AG04450 (cell line): ENCODE measurements at regions not wholly inside any gene's neighbourhood (a gene's known extent, or its start where the extent isn't known, plus 50 kb on each side); places are given as distances from the start of the nearest gene placed in this dataset.
"Not testable (repeated sequence)": the region's sequence is repeated elsewhere in the genome, so short reads cannot be mapped to it uniquely, and the experiment has no call there.

Experiments used
- CTCF ChIA-PET: fragments of 300-600, 350-600 bp; formaldehyde crosslinking; extraction: SDS; loops from one replicate; lab custom pipeline; 2022; ENCODE audit warnings: antibody characterized with exemption, inconsistent platforms; lab: Charles Lee
- POLR2A ChIA-PET: fragments of 350-600 bp; formaldehyde crosslinking; extraction: SDS; loops from one replicate; lab custom pipeline; 2021; ENCODE audit warnings: antibody characterized with exemption, inconsistent platforms; lab: Yijun Ruan, JAX
- DNase-seq: peaks from one replicate; pipeline ENCODE4 v3.0.0-alpha.2; 2011; ENCODE audit warnings: low read depth, low spot score
- H3K27ac ChIP-seq: one replicate; pipeline ENCODE4 v1.5.1; 2012; ENCODE audit warnings: low read depth, low read length, control low read depth
- H3K27me3 ChIP-seq: one replicate; pipeline ENCODE4 v1.6.0; 2012; ENCODE audit warnings: low read length; ENCODE audit not compliant: control insufficient read depth, insufficient read depth
- H3K4me3 ChIP-seq: 2 replicates; pipeline ENCODE4 v1.5.1; 2011; ENCODE audit warnings: mild to moderate bottlenecking, low read depth, low read length, control low read depth
- H3K9me3 ChIP-seq: 2 replicates; pipeline ENCODE4 v1.5.1; 2012; ENCODE audit warnings: low read length; ENCODE audit not compliant: control insufficient read depth, insufficient read depth
- TF ChIP-seq, protein P1 (sequence below): IDR thresholded peaks from 2 replicates; pipeline ENCODE4 v1.5.1; 2011; ENCODE audit warnings: low read depth, low read length, control low read depth, inconsistent platforms

DNA sequence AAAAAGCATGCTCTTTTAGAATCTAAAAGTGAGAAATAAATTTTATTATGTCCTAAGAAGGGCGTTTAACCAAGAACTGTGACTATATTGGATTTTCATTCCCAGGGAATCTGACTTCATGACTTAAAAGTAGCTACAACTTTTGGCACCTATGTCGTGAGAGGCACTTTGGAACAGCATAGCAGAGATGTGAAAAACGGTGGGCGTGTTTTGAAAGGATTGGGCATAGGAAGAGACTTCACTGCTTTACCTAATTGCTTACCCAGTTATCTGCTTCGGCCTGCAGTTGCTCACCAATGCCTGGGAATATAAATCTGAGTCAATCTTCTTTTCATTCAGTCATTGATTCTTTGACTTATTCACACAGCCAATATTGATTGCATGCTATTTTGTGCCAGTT, 363.4 kb downstream of the DNAH5 start:
- POLR2A ChIA-PET, result no interaction called here
- TF ChIP-seq, protein P1, sequence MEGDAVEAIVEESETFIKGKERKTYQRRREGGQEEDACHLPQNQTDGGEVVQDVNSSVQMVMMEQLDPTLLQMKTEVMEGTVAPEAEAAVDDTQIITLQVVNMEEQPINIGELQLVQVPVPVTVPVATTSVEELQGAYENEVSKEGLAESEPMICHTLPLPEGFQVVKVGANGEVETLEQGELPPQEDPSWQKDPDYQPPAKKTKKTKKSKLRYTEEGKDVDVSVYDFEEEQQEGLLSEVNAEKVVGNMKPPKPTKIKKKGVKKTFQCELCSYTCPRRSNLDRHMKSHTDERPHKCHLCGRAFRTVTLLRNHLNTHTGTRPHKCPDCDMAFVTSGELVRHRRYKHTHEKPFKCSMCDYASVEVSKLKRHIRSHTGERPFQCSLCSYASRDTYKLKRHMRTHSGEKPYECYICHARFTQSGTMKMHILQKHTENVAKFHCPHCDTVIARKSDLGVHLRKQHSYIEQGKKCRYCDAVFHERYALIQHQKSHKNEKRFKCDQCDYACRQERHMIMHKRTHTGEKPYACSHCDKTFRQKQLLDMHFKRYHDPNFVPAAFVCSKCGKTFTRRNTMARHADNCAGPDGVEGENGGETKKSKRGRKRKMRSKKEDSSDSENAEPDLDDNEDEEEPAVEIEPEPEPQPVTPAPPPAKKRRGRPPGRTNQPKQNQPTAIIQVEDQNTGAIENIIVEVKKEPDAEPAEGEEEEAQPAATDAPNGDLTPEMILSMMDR, result no peak
- no peak overlapping the region for H3K4me3 ChIP-seq
- CTCF ChIA-PET, result no interaction called here
- H3K27ac ChIP-seq, result no peak overlapping the region
- H3K27me3 ChIP-seq, result no peaks in the 10 kb centered on the region
- peaks cover 6% of the 10 kb centered on the region for H3K9me3 ChIP-seq
- DNase-seq, result no peak

DNA sequence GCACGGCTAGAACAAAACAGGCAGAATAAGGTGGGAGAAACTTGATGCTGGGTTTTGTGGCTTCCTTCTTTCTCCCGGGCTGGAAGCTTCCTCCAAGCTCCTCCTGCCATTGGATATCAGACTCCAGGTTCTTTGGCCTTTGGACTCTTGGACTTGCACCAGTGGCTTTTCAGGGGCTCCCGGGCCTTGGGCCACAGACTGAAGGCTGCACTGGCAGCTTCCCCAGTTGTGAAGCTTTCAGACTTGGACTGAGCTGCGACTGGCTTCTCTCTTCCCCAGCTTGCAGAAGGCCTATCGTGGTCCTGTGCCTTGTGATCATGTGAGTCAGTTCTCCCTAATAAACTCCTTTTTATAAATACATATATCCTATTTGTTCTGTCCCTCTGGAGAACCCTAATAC, 364.4 kb downstream of the DNAH5 start:
- ChIA-PET POLR2A (no interaction called here), CTCF (no interaction called here)
- DNase-seq, result no peak
- H3K27me3 ChIP-seq, result no peaks in the 10 kb centered on the region
- TF ChIP-seq, protein P1, result no peak
- H3K9me3 ChIP-seq, result peaks cover 6% of the 10 kb centered on the region
- no peak overlapping the region for H3K27ac ChIP-seq
- H3K4me3 ChIP-seq, result no peak overlapping the region

DNA sequence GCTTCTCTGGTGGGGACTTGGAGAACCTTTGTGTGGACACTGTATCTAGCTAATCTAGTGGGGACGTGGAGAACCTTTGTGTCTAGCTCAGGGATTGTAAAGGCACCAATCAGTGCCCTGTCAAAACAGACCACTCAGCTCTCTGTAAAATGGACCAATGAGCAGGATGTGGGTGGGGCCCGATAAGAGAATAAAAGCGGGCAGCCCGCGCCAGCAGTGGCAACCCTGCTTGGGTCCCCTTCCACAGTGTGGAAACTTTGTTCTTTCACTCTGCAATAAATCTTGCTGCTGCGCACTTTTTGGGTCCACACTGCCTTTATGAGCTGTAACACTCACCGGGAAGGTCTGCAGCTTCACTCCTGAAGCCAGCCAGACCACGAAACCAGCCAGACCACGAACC, 365.4 kb downstream of the DNAH5 start:
- POLR2A ChIA-PET, result not testable (repeated sequence)

DNA sequence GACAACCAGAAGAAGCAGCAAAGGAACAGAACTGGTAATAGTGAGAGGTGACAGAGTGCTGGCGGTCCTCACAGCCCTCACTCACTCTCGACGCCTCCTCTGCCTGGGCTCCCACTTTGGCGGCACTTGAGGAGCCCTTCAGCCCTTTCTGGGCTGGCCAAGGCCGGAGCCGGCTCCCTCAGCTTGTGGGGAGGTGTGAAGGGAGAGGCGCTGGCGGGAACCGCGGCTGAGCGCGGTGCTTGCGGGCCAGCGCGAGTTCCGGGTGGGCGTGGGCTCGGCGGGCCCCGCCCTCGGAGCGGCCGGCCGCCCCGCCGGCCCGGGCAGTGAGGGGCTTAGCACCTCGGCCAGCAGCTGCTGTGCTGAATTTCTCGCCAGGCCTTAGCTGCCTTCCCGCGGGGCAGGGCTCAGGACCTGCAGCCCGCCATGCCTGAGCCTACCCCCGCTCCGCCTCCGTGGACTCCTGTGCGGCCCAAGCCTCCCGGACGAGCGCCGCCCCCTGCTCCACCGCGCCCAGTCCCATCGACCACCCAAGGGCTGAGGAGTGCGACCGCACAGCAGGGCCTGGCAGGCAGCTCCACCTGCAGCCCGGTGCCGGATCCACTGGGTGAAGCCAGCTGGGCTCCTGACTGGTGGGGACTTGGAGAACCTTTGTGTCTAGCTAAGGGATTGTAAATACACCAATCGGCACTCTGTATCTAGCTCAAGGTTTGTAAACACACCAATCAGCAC, 366.0 kb downstream of the DNAH5 start:
- H3K27me3 ChIP-seq, H3K4me3 ChIP-seq, DNase-seq, CTCF ChIA-PET, H3K9me3 ChIP-seq, POLR2A ChIA-PET, H3K27ac ChIP-seq: not testable (repeated sequence)

More for the DNA sequence above, 365.4 kb downstream of the DNAH5 start:
- DNase-seq, H3K27me3 ChIP-seq, CTCF ChIA-PET, H3K9me3 ChIP-seq, H3K27ac ChIP-seq, H3K4me3 ChIP-seq: not testable (repeated sequence)

DNA sequence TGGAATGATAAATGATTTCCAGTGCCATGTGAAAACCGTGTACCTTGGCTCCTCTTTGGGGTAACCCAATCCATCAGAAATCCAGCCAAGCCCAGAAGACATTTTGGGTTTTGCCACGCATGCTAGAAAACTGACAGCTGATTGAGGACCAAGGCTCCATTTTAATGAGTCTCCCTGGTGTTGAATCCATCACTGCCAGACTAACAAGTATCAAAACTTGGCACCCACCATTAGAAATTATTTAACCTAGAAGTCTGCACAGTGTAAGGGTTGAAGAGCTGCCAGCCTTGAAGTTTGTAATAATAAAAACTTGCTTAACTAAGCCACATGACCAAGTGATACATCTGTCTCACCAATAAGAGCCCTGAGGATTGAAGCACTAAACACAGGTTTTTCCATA, 369.9 kb downstream of the DNAH5 start:
- ChIA-PET CTCF (no interaction called here), POLR2A (no interaction called here)
- TF ChIP-seq, protein P1, result no peak
- Histone ChIP-seq H3K9me3 (peaks cover 6% of the 10 kb centered on the region), H3K27me3 (no peaks in the 10 kb centered on the region), H3K27ac (no peak overlapping the region), H3K4me3 (no peak overlapping the region)
- DNase-seq, result no peak

DNA sequence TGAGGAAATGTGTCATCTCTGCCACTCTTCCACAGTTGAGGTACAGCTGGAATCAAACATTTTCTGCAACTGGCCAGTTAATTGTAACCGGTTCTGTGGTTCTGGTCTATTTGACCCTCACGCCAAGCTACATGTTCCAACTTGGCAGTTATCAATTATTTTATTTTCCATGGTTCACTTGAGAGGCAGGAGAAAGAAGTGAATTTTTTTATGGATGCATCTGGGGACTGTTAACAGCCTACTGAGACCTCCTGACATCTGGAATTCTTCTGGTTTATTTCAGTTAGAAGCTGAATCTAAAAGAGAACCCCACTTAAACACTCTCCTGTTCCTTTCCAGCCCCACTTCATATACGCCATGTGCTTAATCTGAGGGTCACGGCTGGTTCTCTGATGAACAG, 372.3 kb downstream of the DNAH5 start:
- DNase-seq, result no peak

More for the DNA sequence above, 372.3 kb downstream of the DNAH5 start:
- POLR2A ChIA-PET, result no interaction called here
- no peaks in the 10 kb centered on the region for H3K9me3 ChIP-seq
- no peaks in the 10 kb centered on the region for H3K27me3 ChIP-seq
- TF ChIP-seq, protein P1, result no peak
- CTCF ChIA-PET, result no interaction called here
- no peak overlapping the region for H3K4me3 ChIP-seq
- no peak overlapping the region for H3K27ac ChIP-seq
